K562 (cell line): ENCODE measurements at regions not wholly inside any gene's neighbourhood (a gene's known extent, or its start where the extent isn't known, plus 50 kb on each side); places are given as distances from the start of the nearest gene placed in this dataset.

Source experiments
- ATAC-seq: fragments of 200-7000 bp; cut with Tn5 transposase; 3 replicates; pipeline ENCODE4 v1.9.1; 2020; ENCODE audit warnings: moderate library complexity
- BruUV-seq: library from RNA; stranded (reverse); fragments of 400-500 nt; replicated peaks from 2 replicates; lab custom pipeline; 2021; lab: Mats Ljungman, UMichigan
- CTCF ChIA-PET: fragments of 300-600 bp; formaldehyde crosslinking; extraction: SDS; loops from one replicate; lab custom pipeline; 2021; ENCODE audit warnings: low intra/inter-chr PET ratio; lab: Yijun Ruan, JAX
- POLR2A ChIA-PET: fragments of 300-600, 350-650 bp; sonication (Branson Sonifier 250); formaldehyde crosslinking; extraction: SDS; loops from one replicate; lab custom pipeline; 2021; ENCODE audit warnings: antibody characterized with exemption, inconsistent platforms; lab: Yijun Ruan, JAX
- DNase-seq, 4 experiments: peaks; one replicate each; pipeline versions ENCODE4 v3.0.0 to v3.0.0-alpha.2; 2011 to 2018; ENCODE audit warnings: low spot score in 3 of 4, mixed read lengths in 3 of 4; ENCODE audit errors: extremely low read depth in 1 of 4
- FAIRE-seq: peaks from 2 replicates; lab custom pipeline; 2011; peaks lifted over from hg19 to GRCh38; lab: Jason Lieb, UNC
- H2AFZ ChIP-seq: 2 replicates; pipeline ENCODE4 v1.6.0; 2011; ENCODE audit warnings: low read depth, low read length, control low read depth, inconsistent platforms
- H3K27ac ChIP-seq: fragments of 200-600 bp; 3 replicates; pipeline ENCODE4 v1.8.0; 2011; ENCODE audit warnings: low read depth, mild to moderate bottlenecking, control low read depth, inconsistent platforms, low read length, moderate library complexity, mixed read lengths; ENCODE audit errors: extremely low read depth
- H3K27me3 ChIP-seq, 2 experiments: fragments of 300-600 bp in 1 of 2; 2 replicates in 1 of 2; 3 replicates in 1 of 2; pipeline versions ENCODE4 v1.6.0 to v1.8.0; 2011; ENCODE audit warnings: inconsistent platforms in 2 of 2, low read length in 2 of 2, mild to moderate bottlenecking in 1 of 2, mixed read lengths in 1 of 2, moderate library complexity in 1 of 2; ENCODE audit not compliant: control insufficient read depth in 2 of 2, insufficient read depth in 2 of 2
- H3K36me3 ChIP-seq: fragments of 300-600 bp; 3 replicates; pipeline ENCODE4 v1.8.0; 2011; ENCODE audit warnings: mild to moderate bottlenecking, low read length, inconsistent platforms; ENCODE audit not compliant: control insufficient read depth, insufficient read depth
- H3K4me1 ChIP-seq, 2 experiments: fragments of 200-600 bp in 1 of 2; replicated peaks in 1 of 2; 2 replicates in 1 of 2; 3 replicates in 1 of 2; pipeline versions ENCODE4 v1.5.1 to v1.8.0; 2011; ENCODE audit warnings: inconsistent platforms in 2 of 2, low read length in 2 of 2, mild to moderate bottlenecking in 1 of 2, mixed read lengths in 1 of 2, moderate library complexity in 1 of 2; ENCODE audit not compliant: control insufficient read depth in 2 of 2, insufficient read depth in 2 of 2
- H3K4me2 ChIP-seq: 2 replicates; pipeline ENCODE4 v1.6.1; 2011; ENCODE audit warnings: low read length, control low read depth, inconsistent platforms, mixed read lengths; ENCODE audit not compliant: insufficient read depth
- H3K4me3 ChIP-seq: fragments of 200-600 bp; sonication (generic), shearing (Covaris generic); 2 replicates; pipeline ENCODE4 v1.5.1; 2016; ENCODE audit warnings: control low read depth, inconsistent platforms
- H3K79me2 ChIP-seq: fragments of 200-600 bp; 3 replicates; pipeline ENCODE4 v1.8.0; 2011; ENCODE audit warnings: low read length, inconsistent platforms; ENCODE audit not compliant: control insufficient read depth, insufficient read depth
- H3K9ac ChIP-seq, 2 experiments: 2 replicates each; pipeline versions ENCODE4 v1.6.0 to v1.6.1; 2011; ENCODE audit warnings: low read depth in 2 of 2, low read length in 2 of 2, control low read depth in 1 of 2, inconsistent platforms in 1 of 2, mild to moderate bottlenecking in 1 of 2, mixed read lengths in 1 of 2; ENCODE audit not compliant: insufficient read depth in 1 of 2
- H3K9me1 ChIP-seq: one replicate; pipeline ENCODE4 v1.6.0; 2011; ENCODE audit warnings: inconsistent platforms, mild to moderate bottlenecking, low read length, moderate library complexity; ENCODE audit not compliant: control insufficient read depth, insufficient read depth
- H3K9me3 ChIP-seq: replicated peaks from 2 replicates; pipeline ENCODE4 v1.5.1; 2011; ENCODE audit warnings: low read depth, low read length, inconsistent platforms; ENCODE audit not compliant: control insufficient read depth, insufficient read depth
- H4K20me1 ChIP-seq: replicated peaks from 2 replicates; pipeline ENCODE4 v1.6.1; 2011; ENCODE audit warnings: low read length, inconsistent platforms, mixed read lengths; ENCODE audit not compliant: control insufficient read depth, insufficient read depth
- CREB1 ChIP-seq, 2 experiments: sonication (generic) in 1 of 2; formaldehyde crosslinking in 1 of 2; IDR thresholded peaks; 2 replicates each; pipeline versions ENCODE4 v1.6.1 to v1.8.0; 2012 to 2022; ENCODE audit warnings: inconsistent platforms in 1 of 2, mild to moderate bottlenecking in 1 of 2, missing genetic modification reagents in 1 of 2, moderate library complexity in 1 of 2
- FOXK1 ChIP-seq: sonication (generic); formaldehyde crosslinking; IDR thresholded peaks from 2 replicates; pipeline ENCODE4 v1.8.0; 2022; ENCODE audit warnings: missing genetic modification reagents, mild to moderate bottlenecking, borderline replicate concordance
- PHF21A ChIP-seq: fragments of 450-650 bp; IDR thresholded peaks from 2 replicates; pipeline ENCODE4 v1.6.1; 2017; ENCODE audit warnings: low read depth, borderline replicate concordance
- XRCC5 ChIP-seq: fragments of 200-400 bp; formaldehyde crosslinking; IDR thresholded peaks from 2 replicates; pipeline ENCODE4 v1.6.1; 2017; ENCODE audit warnings: low read depth, mild to moderate bottlenecking, low read length
- YBX1 ChIP-seq: fragments of 450-650 bp; IDR thresholded peaks from 2 replicates; pipeline ENCODE4 v1.7.1; 2016; ENCODE audit warnings: mild to moderate bottlenecking
- ZNF384 ChIP-seq: IDR thresholded peaks from 2 replicates; pipeline ENCODE4 v1.6.1; 2012; ENCODE audit warnings: low read depth, low read length, improper control_type of control experiment
- WGBS: fragments of 100-300 bp; shearing (Covaris generic); methylation state at CpG from one replicate; pipeline ENCODE4 v1.1.6; 2016; ENCODE audit warnings: low coverage, mixed read lengths; ENCODE audit not compliant: insufficient coverage; ENCODE audit errors: missing lambda C conversion rate; 5-methylcytosine and 5-hydroxymethylcytosine counted together
- in situ Hi-C: fragments of 300-500 bp; cut with MboI; formaldehyde crosslinking; loops from 4 replicates; pipeline ENCODE4 v1.15.0; 2018; ENCODE audit warnings: inconsistent platforms, mixed read lengths
- intact Hi-C: fragments of 100-400 bp; cut with micrococcal nuclease; formaldehyde crosslinking; loops from 2 replicates; pipeline ENCODE4 v1.14.2; 2022
- TF ChIP-seq, protein P1 (sequence below), 2 experiments: fragments of 200-800 bp in 1 of 2; sonication (Bioruptor generic) in 1 of 2; sonication (generic) in 1 of 2; formaldehyde crosslinking in 1 of 2; IDR thresholded peaks in 1 of 2; conservative IDR thresholded peaks in 1 of 2; 2 replicates each; pipeline versions ENCODE4 v1.5.0 to v1.6.1; 2016 to 2020; ENCODE audit warnings: missing compliant biosample characterization in 1 of 2, missing genetic modification characterization in 1 of 2, missing genetic modification reagents in 1 of 2
- TF ChIP-seq, protein P2 (sequence below): sonication (generic); formaldehyde crosslinking; IDR thresholded peaks from 2 replicates; pipeline ENCODE4 v1.8.1; 2023; ENCODE audit warnings: mild to moderate bottlenecking, missing genetic modification reagents
- TF ChIP-seq, protein P3 (sequence below): sonication (generic); formaldehyde crosslinking; IDR thresholded peaks from 2 replicates; pipeline ENCODE4 v1.8.0; 2022; ENCODE audit warnings: mild to moderate bottlenecking, missing genetic modification reagents

DNA sequence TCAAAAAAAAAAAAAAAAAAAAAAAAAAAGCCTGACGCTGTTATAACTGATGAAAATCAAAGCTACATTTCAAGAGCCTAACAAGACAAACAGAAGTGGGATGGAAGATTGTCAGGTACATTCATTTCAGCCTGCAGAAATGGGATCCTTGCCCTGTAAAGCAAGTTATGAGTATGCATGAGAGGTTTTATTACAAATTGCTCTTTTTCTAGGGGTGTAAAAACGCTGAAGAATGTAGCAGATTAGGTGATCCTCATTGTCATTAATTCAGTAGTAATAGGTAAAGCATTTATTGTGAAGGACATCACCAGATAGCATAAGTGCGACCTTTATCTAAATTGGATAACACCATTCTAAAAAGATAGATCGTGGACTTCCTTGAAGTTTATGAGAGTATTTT is 208.3 kb downstream of the KCNJ2 start:
- Histone ChIP-seq H3K4me1 (no peaks in the 10 kb centered on the region), H3K4me2 (no peak overlapping the region), H3K27me3 (no peaks in the 10 kb centered on the region), H4K20me1 (no peaks in the 10 kb centered on the region), H3K4me3 (no peak overlapping the region), H3K79me2 (no peaks in the 10 kb centered on the region), H3K9me1 (no peaks in the 10 kb centered on the region), H3K27ac (no peak overlapping the region), H3K36me3 (no peaks in the 10 kb centered on the region), H3K9ac (no peak overlapping the region), H2AFZ (no peak overlapping the region), H3K9me3 (no peaks in the 10 kb centered on the region)
- 0% methylated on average over 3 of the region's 4 CpGs for WGBS
- DNase-seq (no peak), FAIRE-seq (no peak), ATAC-seq (no peak)
- CTCF ChIA-PET: no interaction called here
- intact Hi-C loops (no loop called here), in situ Hi-C loops (no loop called here)
- no TSS peak for BruUV-seq
- POLR2A ChIA-PET: no interaction called here
- TF ChIP-seq, protein P1, sequence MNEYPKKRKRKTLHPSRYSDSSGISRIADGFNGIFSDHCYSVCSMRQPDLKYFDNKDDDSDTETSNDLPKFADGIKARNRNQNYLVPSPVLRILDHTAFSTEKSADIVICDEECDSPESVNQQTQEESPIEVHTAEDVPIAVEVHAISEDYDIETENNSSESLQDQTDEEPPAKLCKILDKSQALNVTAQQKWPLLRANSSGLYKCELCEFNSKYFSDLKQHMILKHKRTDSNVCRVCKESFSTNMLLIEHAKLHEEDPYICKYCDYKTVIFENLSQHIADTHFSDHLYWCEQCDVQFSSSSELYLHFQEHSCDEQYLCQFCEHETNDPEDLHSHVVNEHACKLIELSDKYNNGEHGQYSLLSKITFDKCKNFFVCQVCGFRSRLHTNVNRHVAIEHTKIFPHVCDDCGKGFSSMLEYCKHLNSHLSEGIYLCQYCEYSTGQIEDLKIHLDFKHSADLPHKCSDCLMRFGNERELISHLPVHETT (CRISPR knock-in tag; conservative IDR thresholded peaks at IDR 0.05 in 1 of 2, IDR thresholded peaks at IDR 0.05 in 1 of 2): no peak
- TF ChIP-seq, protein P2, sequence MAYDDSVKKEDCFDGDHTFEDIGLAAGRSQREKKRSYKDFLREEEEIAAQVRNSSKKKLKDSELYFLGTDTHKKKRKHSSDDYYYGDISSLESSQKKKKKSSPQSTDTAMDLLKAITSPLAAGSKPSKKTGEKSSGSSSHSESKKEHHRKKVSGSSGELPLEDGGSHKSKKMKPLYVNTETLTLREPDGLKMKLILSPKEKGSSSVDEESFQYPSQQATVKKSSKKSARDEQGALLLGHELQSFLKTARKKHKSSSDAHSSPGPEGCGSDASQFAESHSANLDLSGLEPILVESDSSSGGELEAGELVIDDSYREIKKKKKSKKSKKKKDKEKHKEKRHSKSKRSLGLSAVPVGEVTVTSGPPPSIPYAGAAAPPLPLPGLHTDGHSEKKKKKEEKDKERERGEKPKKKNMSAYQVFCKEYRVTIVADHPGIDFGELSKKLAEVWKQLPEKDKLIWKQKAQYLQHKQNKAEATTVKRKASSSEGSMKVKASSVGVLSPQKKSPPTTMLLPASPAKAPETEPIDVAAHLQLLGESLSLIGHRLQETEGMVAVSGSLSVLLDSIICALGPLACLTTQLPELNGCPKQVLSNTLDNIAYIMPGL (CRISPR knock-in tag): no peak
- TF ChIP-seq PHF21A (no peak), ZNF384 (no peak), XRCC5 (no peak), YBX1 (no peak), FOXK1 (no peak), CREB1 (IDR thresholded peaks at IDR 0.05) (no peak), CREB1 (CRISPR knock-in tag; IDR thresholded peaks at IDR 0.05) (no peak)
- TF ChIP-seq, protein P3, sequence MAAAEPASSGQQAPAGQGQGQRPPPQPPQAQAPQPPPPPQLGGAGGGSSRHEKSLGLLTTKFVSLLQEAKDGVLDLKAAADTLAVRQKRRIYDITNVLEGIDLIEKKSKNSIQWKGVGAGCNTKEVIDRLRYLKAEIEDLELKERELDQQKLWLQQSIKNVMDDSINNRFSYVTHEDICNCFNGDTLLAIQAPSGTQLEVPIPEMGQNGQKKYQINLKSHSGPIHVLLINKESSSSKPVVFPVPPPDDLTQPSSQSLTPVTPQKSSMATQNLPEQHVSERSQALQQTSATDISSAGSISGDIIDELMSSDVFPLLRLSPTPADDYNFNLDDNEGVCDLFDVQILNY (CRISPR knock-in tag): no peak
